Fibroblast of lung (primary cell): ENCODE measurements at regions not wholly inside any gene's neighbourhood (a gene's known extent, or its start where the extent isn't known, plus 50 kb on each side); places are given as distances from the start of the nearest gene placed in this dataset.

Experiments used
- CTCF ChIP-seq, 2 donors: IDR thresholded peaks in 1 of 2; conservative IDR thresholded peaks in 1 of 2; 1 replicate in 1 of 2; 2 replicates in 1 of 2; pipeline ENCODE4 v1.5.1; 2011 to 2012; ENCODE audit warnings: low read length in 2 of 2, control low read depth in 1 of 2, inconsistent platforms in 1 of 2, low read depth in 1 of 2, mild to moderate bottlenecking in 1 of 2
- EZH2 ChIP-seq: IDR thresholded peaks from 2 replicates; pipeline ENCODE4 v1.5.1; 2012; ENCODE audit warnings: low read length, control low read depth, mild to moderate bottlenecking; ENCODE audit errors: missing control alignments

- TF ChIP-seq EZH2 (no peak), CTCF (conservative IDR thresholded peaks at IDR 0.05 in 1 of 2, IDR thresholded peaks at IDR 0.05 in 1 of 2; ENCODE audit: low read depth in 1 of 2, low read length in 2 of 2) (no peak)
These were observed 298.2 kb downstream of the SAMD5 start for GRCh38 chr6:147806697-147807096.
